Endothelial cell of umbilical vein (primary cell): ENCODE measurements at regions not wholly inside any gene's neighbourhood (a gene's known extent, or its start where the extent isn't known, plus 50 kb on each side); places are given as distances from the start of the nearest gene placed in this dataset.

Experiments
- EZH2 ChIP-seq: IDR thresholded peaks from 2 replicates; pipeline ENCODE4 v1.6.1; 2012; ENCODE audit warnings: borderline replicate concordance, low read depth, mild to moderate bottlenecking, moderate library complexity, low read length, inconsistent platforms; ENCODE audit not compliant: severe bottlenecking
- FOS ChIP-seq: IDR thresholded peaks from 2 replicates; pipeline ENCODE4 v1.6.1; 2011; ENCODE audit warnings: mild to moderate bottlenecking, low read length, moderate library complexity, borderline replicate concordance; ENCODE audit not compliant: insufficient read depth
- GATA2 ChIP-seq: IDR thresholded peaks from 2 replicates; pipeline ENCODE4 v1.7.0; 2011; ENCODE audit warnings: low read depth, mild to moderate bottlenecking, moderate library complexity, mixed read lengths, low read length; ENCODE audit not compliant: insufficient read length, insufficient read depth
- TF ChIP-seq, protein P1 (sequence below), 2 donors: IDR thresholded peaks; 1 replicate in 1 of 2; 2 replicates in 1 of 2; pipeline ENCODE4 v1.5.1; 2011; ENCODE audit warnings: low read length in 2 of 2, mild to moderate bottlenecking in 2 of 2, moderate library complexity in 2 of 2, control low read depth in 1 of 2, inconsistent platforms in 1 of 2, low read depth in 1 of 2; ENCODE audit not compliant: insufficient read depth in 1 of 2; ENCODE audit errors: extremely low read depth in 1 of 2

DNA sequence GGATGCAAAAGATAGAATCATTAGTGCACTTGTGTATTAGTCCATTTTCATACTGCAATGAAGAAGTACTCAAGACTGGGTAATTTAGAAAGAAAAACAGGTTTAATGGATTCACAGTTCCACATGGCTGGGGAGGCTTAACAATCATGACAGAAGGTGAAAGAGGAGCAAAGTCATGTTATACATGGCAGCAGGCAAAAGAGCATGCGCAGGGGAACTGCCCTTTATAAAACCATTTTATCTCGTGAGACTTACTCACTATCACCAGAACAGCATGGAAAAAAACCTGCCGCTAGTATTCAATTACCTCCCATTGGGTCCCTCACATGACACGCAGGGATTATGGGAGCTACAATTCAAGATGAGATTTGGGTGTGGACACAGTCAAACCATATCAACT, 129.4 kb downstream of the SCG2 start:
- TF ChIP-seq FOS (no peak), GATA2 (no peak), EZH2 (no peak)
- TF ChIP-seq, protein P1, sequence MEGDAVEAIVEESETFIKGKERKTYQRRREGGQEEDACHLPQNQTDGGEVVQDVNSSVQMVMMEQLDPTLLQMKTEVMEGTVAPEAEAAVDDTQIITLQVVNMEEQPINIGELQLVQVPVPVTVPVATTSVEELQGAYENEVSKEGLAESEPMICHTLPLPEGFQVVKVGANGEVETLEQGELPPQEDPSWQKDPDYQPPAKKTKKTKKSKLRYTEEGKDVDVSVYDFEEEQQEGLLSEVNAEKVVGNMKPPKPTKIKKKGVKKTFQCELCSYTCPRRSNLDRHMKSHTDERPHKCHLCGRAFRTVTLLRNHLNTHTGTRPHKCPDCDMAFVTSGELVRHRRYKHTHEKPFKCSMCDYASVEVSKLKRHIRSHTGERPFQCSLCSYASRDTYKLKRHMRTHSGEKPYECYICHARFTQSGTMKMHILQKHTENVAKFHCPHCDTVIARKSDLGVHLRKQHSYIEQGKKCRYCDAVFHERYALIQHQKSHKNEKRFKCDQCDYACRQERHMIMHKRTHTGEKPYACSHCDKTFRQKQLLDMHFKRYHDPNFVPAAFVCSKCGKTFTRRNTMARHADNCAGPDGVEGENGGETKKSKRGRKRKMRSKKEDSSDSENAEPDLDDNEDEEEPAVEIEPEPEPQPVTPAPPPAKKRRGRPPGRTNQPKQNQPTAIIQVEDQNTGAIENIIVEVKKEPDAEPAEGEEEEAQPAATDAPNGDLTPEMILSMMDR (IDR thresholded peaks at IDR 0.05; ENCODE audit: extremely low read depth in 1 of 2, insufficient read depth in 1 of 2, low read depth in 1 of 2, low read length in 2 of 2): no peak
